SK-N-SH treated with all-trans-retinoic acid at 6 μM for 48 hours (cell line): ENCODE measurements at regions not wholly inside any gene's neighbourhood (a gene's known extent, or its start where the extent isn't known, plus 50 kb on each side); places are given as distances from the start of the nearest gene placed in this dataset.

Experiments used
- ATAC-seq: fragments of 200-7000 bp; cut with Tn5 transposase; 3 replicates; pipeline ENCODE4 v1.9.1; 2020; ENCODE audit warnings: mild to moderate bottlenecking, moderate library complexity
- CSDC2 ChIP-seq: fragments of 250-450 bp; sonication (Bioruptor Pico); IDR thresholded peaks from 2 replicates; pipeline ENCODE4 v1.5.0; 2020; ENCODE audit warnings: mild to moderate bottlenecking, moderate library complexity
- CSRNP3 ChIP-seq: fragments of 250-450 bp; sonication (Bioruptor Pico); IDR thresholded peaks from 2 replicates; pipeline ENCODE4 v1.5.1; 2021; ENCODE audit warnings: mild to moderate bottlenecking, moderate library complexity
- ESRRG ChIP-seq: fragments of 250-450 bp; sonication (Bioruptor Pico); IDR thresholded peaks from 2 replicates; pipeline ENCODE4 v1.6.1; 2021; ENCODE audit warnings: mild to moderate bottlenecking
- GLIS3 ChIP-seq: fragments of 250-450 bp; sonication (Bioruptor Pico); IDR thresholded peaks from 2 replicates; pipeline ENCODE4 v1.5.0; 2020; ENCODE audit warnings: mild to moderate bottlenecking, moderate library complexity
- ISL1 ChIP-seq: fragments of 250-450 bp; sonication (Bioruptor Pico); IDR thresholded peaks from 2 replicates; pipeline ENCODE4 v2.1.2; 2022; ENCODE audit warnings: mild to moderate bottlenecking, moderate library complexity
- PATZ1 ChIP-seq: fragments of 250-450 bp; sonication (Bioruptor Pico); IDR thresholded peaks from 2 replicates; pipeline ENCODE4 v1.8.0; 2020; ENCODE audit warnings: mild to moderate bottlenecking, moderate library complexity, borderline replicate concordance
- PPARA ChIP-seq: fragments of 250-450 bp; sonication (Bioruptor Pico); IDR thresholded peaks from 2 replicates; pipeline ENCODE4 v1.5.0; 2020; ENCODE audit warnings: mild to moderate bottlenecking, borderline replicate concordance
- RARB ChIP-seq: fragments of 250-450 bp; sonication (Bioruptor Pico); IDR thresholded peaks from 2 replicates; pipeline ENCODE4 v1.8.0; 2021; ENCODE audit warnings: mild to moderate bottlenecking, moderate library complexity
- SNAI2 ChIP-seq: fragments of 250-450 bp; sonication (Bioruptor Pico); IDR thresholded peaks from 2 replicates; pipeline ENCODE4 v1.5.0; 2020; ENCODE audit warnings: mild to moderate bottlenecking, moderate library complexity
- TCF4 ChIP-seq: fragments of 250-450 bp; sonication (Bioruptor Pico); IDR thresholded peaks from 2 replicates; pipeline ENCODE4 v1.8.0; 2021; ENCODE audit warnings: mild to moderate bottlenecking, moderate library complexity, borderline replicate concordance
- TOX ChIP-seq: fragments of 250-450 bp; sonication (Bioruptor Pico); IDR thresholded peaks from 2 replicates; pipeline ENCODE4 v1.8.0; 2021; ENCODE audit warnings: mild to moderate bottlenecking, moderate library complexity, borderline replicate concordance
- ZFP3 ChIP-seq: fragments of 250-450 bp; sonication (Bioruptor Pico); IDR thresholded peaks from 2 replicates; pipeline ENCODE4 v1.5.0; 2020; ENCODE audit warnings: mild to moderate bottlenecking, moderate library complexity
- ZFP30 ChIP-seq: fragments of 450-650 bp; formaldehyde crosslinking; IDR thresholded peaks from 2 replicates; pipeline ENCODE4 v1.5.0; 2022; ENCODE audit warnings: mild to moderate bottlenecking, moderate library complexity
- ZNF565 ChIP-seq: fragments of 450-650 bp; formaldehyde crosslinking; conservative IDR thresholded peaks from 2 replicates; pipeline ENCODE4 v1.5.0; 2020; ENCODE audit warnings: low read depth, mild to moderate bottlenecking, moderate library complexity
- ZNF70 ChIP-seq: fragments of 450-650 bp; formaldehyde crosslinking; IDR thresholded peaks from 2 replicates; pipeline ENCODE4 v1.5.0; 2020; ENCODE audit warnings: mild to moderate bottlenecking, moderate library complexity
- ZNF8 ChIP-seq: fragments of 450-650 bp; formaldehyde crosslinking; IDR thresholded peaks from 2 replicates; pipeline ENCODE4 v1.5.0; 2020; ENCODE audit warnings: mild to moderate bottlenecking, moderate library complexity
- TF ChIP-seq, protein P1 (sequence below): fragments of 250-450 bp; sonication (Bioruptor Pico); IDR thresholded peaks from 2 replicates; pipeline ENCODE4 v1.8.0; 2021; ENCODE audit warnings: low read depth, mild to moderate bottlenecking, moderate library complexity, borderline replicate concordance
- TF ChIP-seq, protein P2 (sequence below): fragments of 250-450 bp; sonication (Bioruptor Pico); IDR thresholded peaks from 2 replicates; pipeline ENCODE4 v1.5.0; 2020; ENCODE audit warnings: mild to moderate bottlenecking, moderate library complexity

DNA sequence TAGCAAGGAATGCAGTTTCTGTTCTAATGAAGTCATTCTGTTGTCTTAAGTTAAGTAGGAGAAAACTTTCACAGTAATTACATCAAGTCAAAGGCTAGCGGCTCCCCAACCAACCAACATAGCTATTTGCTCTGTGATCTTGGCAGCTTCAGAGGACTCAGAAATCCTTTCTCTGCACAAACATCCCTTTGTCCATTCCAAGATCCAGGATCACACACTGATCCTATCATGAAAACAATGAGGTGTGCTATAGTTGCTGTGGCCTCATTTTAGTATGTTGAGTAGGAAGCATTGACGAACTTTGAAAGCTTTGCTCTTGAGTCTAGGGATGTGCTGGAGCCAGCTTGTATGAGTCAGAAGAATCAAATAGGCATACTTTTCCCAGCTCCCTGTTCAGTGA, 218.2 kb upstream of the PRSS58 start:
- no peak for ATAC-seq
- TF ChIP-seq SNAI2 (CRISPR knock-in tag) (no peak), ESRRG (CRISPR knock-in tag) (no peak), CSDC2 (CRISPR knock-in tag) (no peak)
- TF ChIP-seq, protein P1, sequence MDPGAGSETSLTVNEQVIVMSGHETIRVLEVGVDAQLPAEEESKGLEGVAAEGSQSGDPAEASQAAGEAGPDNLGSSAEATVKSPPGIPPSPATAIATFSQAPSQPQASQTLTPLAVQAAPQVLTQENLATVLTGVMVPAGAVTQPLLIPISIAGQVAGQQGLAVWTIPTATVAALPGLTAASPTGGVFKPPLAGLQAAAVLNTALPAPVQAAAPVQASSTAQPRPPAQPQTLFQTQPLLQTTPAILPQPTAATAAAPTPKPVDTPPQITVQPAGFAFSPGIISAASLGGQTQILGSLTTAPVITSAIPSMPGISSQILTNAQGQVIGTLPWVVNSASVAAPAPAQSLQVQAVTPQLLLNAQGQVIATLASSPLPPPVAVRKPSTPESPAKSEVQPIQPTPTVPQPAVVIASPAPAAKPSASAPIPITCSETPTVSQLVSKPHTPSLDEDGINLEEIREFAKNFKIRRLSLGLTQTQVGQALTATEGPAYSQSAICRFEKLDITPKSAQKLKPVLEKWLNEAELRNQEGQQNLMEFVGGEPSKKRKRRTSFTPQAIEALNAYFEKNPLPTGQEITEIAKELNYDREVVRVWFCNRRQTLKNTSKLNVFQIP, result no peak

DNA sequence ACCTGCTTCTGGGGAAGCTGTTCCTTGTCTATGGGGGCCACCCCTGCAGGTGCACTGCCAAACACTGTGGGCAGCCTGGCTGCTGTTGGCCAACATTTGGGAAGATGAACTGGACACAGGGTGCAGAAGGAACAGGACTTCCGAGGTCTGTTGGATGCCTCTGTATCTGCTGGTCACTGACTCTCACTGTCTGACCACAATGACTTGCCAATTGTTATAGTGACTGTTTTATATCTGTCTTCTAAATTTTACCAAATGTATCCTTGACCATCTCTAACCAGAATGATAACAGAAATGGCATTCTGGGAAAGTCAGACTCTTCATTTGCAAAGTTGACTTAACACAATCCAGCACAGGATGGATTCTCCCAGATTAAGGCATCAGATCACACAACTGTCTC, 214.0 kb upstream of the PRSS58 start:
- no peak for TF ChIP-seq CSDC2 (CRISPR knock-in tag)
- no peak for ATAC-seq

DNA sequence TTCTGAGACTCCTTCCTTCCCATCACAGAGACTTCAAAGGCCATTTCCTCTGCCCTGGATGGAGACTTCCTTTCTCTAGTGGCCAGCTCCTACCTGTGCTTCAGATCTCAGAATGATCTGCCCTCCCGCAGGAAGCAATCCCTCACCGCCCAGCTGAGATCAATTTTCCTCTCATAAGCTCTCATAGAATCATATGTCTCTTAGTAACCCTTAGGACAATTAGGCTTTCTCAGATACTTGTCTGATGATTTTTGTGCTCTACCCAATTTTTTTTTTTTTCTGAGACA, 212.6 kb upstream of the PRSS58 start:
- TF ChIP-seq PPARA (CRISPR knock-in tag) (no peak), ESRRG (CRISPR knock-in tag) (no peak), RARB (CRISPR knock-in tag) (no peak), ZNF70 (CRISPR knock-in tag) (no peak), ZNF8 (CRISPR knock-in tag) (no peak), ISL1 (CRISPR knock-in tag) (no peak), CSDC2 (CRISPR knock-in tag) (no peak), TCF4 (no peak), ZNF565 (CRISPR knock-in tag) (no peak), SNAI2 (CRISPR knock-in tag) (no peak), PATZ1 (CRISPR knock-in tag) (no peak), TOX (no peak), GLIS3 (CRISPR knock-in tag) (no peak), ZFP3 (no peak)
- TF ChIP-seq, protein P2, sequence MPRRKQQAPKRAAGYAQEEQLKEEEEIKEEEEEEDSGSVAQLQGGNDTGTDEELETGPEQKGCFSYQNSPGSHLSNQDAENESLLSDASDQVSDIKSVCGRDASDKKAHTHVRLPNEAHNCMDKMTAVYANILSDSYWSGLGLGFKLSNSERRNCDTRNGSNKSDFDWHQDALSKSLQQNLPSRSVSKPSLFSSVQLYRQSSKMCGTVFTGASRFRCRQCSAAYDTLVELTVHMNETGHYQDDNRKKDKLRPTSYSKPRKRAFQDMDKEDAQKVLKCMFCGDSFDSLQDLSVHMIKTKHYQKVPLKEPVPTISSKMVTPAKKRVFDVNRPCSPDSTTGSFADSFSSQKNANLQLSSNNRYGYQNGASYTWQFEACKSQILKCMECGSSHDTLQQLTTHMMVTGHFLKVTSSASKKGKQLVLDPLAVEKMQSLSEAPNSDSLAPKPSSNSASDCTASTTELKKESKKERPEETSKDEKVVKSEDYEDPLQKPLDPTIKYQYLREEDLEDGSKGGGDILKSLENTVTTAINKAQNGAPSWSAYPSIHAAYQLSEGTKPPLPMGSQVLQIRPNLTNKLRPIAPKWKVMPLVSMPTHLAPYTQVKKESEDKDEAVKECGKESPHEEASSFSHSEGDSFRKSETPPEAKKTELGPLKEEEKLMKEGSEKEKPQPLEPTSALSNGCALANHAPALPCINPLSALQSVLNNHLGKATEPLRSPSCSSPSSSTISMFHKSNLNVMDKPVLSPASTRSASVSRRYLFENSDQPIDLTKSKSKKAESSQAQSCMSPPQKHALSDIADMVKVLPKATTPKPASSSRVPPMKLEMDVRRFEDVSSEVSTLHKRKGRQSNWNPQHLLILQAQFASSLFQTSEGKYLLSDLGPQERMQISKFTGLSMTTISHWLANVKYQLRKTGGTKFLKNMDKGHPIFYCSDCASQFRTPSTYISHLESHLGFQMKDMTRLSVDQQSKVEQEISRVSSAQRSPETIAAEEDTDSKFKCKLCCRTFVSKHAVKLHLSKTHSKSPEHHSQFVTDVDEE (CRISPR knock-in tag), result no peak
- TF ChIP-seq, all 23 proteins: peak for 0

DNA sequence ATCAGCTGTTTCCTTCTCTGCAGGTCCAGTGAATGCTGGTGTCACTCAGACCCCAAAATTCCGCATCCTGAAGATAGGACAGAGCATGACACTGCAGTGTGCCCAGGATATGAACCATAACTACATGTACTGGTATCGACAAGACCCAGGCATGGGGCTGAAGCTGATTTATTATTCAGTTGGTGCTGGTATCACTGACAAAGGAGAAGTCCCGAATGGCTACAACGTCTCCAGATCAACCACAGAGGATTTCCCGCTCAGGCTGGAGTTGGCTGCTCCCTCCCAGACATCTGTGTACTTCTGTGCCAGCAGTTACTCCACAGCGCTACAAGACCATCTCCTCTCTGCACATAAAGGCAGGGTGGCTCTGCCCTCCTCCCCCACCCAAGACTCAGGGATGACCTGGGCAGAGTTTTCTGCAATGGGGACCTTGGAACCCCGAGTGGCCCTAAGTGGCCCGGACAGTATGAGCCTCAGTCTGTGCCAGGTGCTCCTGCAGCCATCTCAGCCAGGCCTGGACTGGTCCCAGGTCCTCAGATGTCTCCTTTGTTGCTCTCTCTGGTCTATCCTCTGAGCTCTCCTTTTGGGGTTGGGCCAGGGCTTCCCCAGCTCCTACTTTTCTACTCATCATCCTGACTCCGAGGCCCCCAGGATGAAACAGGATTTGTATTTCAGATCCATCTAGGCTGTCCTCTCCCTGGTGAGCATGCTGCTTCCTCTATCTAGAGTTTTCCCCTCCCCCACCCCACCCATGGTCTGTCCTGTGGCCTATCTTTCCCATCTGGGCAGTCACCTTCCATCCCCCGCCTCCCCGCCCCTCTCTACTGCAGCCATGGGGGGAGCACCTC, 212.1 kb upstream of the PRSS58 start:
- ATAC-seq, result no peak
- TF ChIP-seq PATZ1 (CRISPR knock-in tag) (no peak), CSRNP3 (CRISPR knock-in tag) (no peak), ISL1 (CRISPR knock-in tag) (no peak), ZFP30 (CRISPR knock-in tag) (no peak), ZNF565 (CRISPR knock-in tag) (no peak)
- TF ChIP-seq, protein P1, result no peak
- TF ChIP-seq, protein P2 (CRISPR knock-in tag), result no peak

More for the DNA sequence above, 212.6 kb upstream of the PRSS58 start:
- ATAC-seq, result no peak
